Neuron (in vitro differentiated cells): ENCODE measurements at regions not wholly inside any gene's neighbourhood (a gene's known extent, or its start where the extent isn't known, plus 50 kb on each side); places are given as distances from the start of the nearest gene placed in this dataset.

Source experiments
- H2AFZ ChIP-seq: one replicate; pipeline ENCODE4 v1.6.1; 2013; ENCODE audit warnings: low read depth, mild to moderate bottlenecking, inconsistent platforms, low read length, moderate library complexity
- H3K27me3 ChIP-seq: one replicate; pipeline ENCODE4 v1.6.1; 2013; ENCODE audit warnings: low read length; ENCODE audit not compliant: insufficient read depth
- H3K36me3 ChIP-seq: one replicate; pipeline ENCODE4 v1.6.1; 2013; ENCODE audit warnings: low read length; ENCODE audit not compliant: insufficient read depth
- H3K4me1 ChIP-seq: one replicate; pipeline ENCODE4 v1.6.1; 2013; ENCODE audit warnings: low read length; ENCODE audit not compliant: insufficient read depth
- H3K4me3 ChIP-seq: 2 replicates; pipeline ENCODE4 v1.5.1; 2013; ENCODE audit warnings: mild to moderate bottlenecking, low read length, moderate library complexity
- H3K9me3 ChIP-seq: one replicate; pipeline ENCODE4 v1.6.1; 2013; ENCODE audit warnings: low read length

DNA sequence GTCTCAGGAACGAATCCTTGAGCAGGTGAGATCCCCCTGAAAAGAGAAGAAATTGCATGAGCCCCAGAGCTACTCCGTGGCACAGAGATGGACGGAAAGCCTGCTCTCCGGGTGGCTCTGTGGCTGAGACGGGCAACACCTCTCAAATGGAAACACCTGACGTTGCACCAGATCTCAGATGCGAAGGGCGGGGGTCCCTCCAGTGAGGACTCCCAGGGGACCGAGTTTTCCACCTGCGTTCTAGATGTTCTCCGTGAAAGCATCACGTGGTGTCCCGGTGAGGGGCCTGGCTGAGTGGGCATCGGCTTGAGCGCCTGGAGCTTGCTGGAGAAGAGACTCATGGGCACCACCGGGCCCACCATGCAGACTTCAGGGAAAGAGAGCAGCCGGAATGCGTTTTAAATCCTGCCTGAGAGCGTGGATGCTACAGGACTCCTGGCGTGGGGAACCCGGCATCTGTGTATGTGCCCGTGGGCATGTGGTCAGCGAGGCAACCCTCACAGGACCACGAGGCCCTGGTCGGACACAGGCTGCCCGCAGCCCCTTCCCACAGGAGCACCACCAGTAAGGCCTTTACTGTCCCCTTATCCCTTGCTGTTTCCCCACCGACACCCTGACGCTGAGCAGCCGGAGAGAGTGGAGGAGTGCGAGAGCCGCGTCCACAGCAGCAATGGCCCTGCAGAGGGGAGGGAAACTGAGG, 378.4 kb upstream of the IRX4 start:
- Histone ChIP-seq H3K4me1 (no peaks in the 10 kb centered on the region), H2AFZ (no peak overlapping the region), H3K36me3 (no peaks in the 10 kb centered on the region), H3K9me3 (no peaks in the 10 kb centered on the region), H3K27me3 (no peaks in the 10 kb centered on the region), H3K4me3 (no peak overlapping the region)

GRCh38 chr5:2260211-2261003, 377.7 kb upstream of the IRX4 start:
- no peaks in the 10 kb centered on the region for H3K27me3 ChIP-seq
- H3K4me1 ChIP-seq = no peaks in the 10 kb centered on the region
- H3K9me3 ChIP-seq = no peaks in the 10 kb centered on the region

DNA sequence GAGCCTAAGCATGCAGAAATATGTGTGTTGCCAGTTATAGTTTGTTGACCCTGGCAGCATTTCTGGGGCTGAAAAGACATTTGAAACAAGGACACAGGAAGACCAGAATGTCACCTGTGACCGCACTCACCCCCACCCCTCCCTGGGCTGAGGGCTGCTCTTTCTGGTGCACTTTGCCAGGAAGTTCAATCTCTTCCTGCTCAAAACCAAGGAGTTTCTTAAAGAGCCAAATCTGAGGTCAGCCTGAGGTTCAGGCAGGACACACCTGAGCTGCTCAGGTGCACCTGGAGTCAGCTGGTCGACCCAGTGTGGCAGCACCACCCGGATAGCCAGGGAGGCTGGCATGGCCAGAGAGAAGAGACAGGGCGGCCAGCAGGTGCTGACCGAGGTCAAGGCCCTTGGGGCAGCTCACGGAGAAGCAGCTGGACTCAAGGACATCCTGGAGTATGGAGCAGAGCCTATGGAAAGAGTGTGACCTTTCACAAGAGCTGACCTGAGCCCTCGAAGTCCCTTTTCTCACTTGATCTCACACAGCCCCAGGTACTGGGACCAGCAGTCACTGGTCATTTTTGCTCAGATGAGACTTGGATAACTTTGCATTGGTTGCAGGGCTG, 376.9 kb upstream of the IRX4 start:
- Histone ChIP-seq H3K36me3 (no peaks in the 10 kb centered on the region), H3K9me3 (no peaks in the 10 kb centered on the region), H3K27me3 (no peaks in the 10 kb centered on the region), H3K4me1 (peaks cover 7% of the 10 kb centered on the region), H3K4me3 (no peak overlapping the region), H2AFZ (no peak overlapping the region)

More at GRCh38 chr5:2260211-2261003, 377.7 kb upstream of the IRX4 start:
- no peaks in the 10 kb centered on the region for H3K36me3 ChIP-seq
- no peak overlapping the region for H3K4me3 ChIP-seq
- no peak overlapping the region for H2AFZ ChIP-seq

DNA sequence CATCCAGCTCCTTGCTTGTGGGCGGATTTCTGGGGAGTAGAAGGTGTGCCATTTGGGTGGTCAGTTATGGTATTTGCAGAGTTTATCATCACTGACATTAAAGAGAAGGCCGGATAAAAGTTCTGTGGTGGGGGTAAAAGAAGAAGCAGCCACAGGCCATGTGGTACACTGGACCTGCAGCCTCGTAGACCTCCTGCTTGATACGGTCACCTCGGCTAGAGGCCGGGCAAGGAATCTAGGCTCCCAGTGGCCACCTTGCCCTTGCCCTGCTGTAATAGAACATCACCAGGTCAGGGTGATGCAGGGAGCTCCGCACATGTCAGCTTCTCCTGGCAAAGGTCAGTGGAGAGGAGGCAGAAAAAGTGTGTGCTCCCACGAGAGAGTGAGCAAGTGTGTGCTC, 376.1 kb upstream of the IRX4 start:
- H3K27me3 ChIP-seq = no peaks in the 10 kb centered on the region
- no peaks in the 10 kb centered on the region for H3K36me3 ChIP-seq
- no peak overlapping the region for H3K4me3 ChIP-seq
- H3K4me1 ChIP-seq = peaks cover 9% of the 10 kb centered on the region
- H2AFZ ChIP-seq = no peak overlapping the region
- H3K9me3 ChIP-seq = no peaks in the 10 kb centered on the region

DNA sequence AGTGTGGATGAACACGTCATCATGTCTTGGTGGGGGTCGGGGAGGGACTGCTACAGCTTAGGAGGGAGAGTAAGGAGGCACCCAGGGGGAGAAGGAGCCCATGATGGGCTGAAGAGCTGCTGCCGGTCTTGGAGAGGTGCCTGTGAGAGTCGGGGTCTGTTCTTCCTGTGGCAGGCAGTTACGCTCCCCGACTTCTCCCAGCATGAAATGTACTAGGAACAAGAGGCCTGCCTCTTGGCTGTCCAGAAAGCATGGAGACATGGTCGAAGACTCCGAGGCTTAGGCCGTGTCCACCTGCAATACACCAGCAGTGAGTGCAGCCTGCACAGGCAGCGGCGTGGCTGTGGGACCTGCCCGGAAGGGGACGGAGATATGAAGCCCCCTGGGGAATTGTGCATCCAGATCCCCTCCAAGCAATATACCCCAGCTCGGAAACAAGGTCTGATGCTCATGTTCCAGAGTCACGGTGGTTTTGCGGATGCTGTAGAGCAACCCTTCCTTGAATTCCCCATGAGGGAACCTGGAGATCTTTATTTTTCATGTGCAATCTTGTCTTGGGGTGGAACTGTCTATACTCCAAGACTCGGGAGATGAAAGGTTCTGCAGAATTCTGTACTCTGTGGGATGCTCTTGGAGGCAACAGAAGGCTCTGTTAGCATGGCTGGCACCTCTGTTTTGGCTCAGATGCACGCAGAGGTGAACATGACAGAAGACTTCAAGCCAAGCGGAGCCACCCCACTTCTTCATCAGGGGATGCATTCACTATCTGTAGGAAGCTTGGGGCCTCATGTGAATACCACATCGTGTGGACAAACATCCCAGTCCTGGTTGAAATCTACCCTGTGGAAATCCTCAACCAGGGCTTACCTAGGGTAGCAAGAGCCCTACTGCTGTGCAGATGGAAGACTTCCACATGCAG, 374.9 kb upstream of the IRX4 start:
- no peaks in the 10 kb centered on the region for H3K36me3 ChIP-seq
- peaks cover 19% of the 10 kb centered on the region for H3K4me1 ChIP-seq
- no peaks in the 10 kb centered on the region for H3K27me3 ChIP-seq
- H3K9me3 ChIP-seq = no peaks in the 10 kb centered on the region
- H3K4me3 ChIP-seq = no peak overlapping the region
- no peak overlapping the region for H2AFZ ChIP-seq

DNA sequence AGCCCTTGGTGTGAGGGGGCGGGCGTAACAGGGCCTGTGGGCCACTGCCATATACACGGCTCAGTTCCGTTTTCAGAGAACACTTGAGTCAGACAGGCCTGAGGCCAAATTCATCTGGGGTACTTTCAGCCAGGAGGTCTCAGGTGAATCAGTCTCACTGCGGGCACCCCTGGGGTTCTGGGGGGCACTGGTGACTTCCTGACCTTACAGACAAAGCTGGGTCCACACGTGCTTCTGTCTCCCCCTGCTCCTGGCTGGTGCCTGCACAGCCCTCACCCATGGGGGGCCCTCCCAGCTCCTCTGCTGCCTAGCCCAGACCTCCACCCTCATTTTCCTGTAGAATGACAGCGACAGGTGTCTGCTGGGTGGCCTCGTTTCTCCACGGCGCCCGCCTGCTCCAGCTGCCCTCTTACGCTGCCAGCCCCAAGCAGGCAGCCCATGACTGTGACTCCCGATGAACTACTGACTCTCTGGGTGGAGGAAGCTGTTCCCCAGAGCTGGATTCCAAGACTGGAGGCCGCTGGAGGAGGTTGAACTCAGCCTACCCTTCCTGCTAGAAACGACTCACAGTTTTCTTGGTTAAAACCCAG, 374.1 kb upstream of the IRX4 start:
- Histone ChIP-seq H3K9me3 (no peaks in the 10 kb centered on the region), H3K36me3 (no peaks in the 10 kb centered on the region), H2AFZ (no peak overlapping the region), H3K4me3 (no peak overlapping the region), H3K27me3 (no peaks in the 10 kb centered on the region), H3K4me1 (peaks cover 19% of the 10 kb centered on the region)

GRCh38 chr5:2255915-2256690, 373.4 kb upstream of the IRX4 start:
- Histone ChIP-seq H2AFZ (no peak overlapping the region), H3K4me3 (no peak overlapping the region), H3K36me3 (no peaks in the 10 kb centered on the region), H3K27me3 (no peaks in the 10 kb centered on the region), H3K4me1 (peaks cover 19% of the 10 kb centered on the region), H3K9me3 (no peaks in the 10 kb centered on the region)

- Histone ChIP-seq H3K36me3 (no peaks in the 10 kb centered on the region), H2AFZ (no peak overlapping the region), H3K27me3 (no peaks in the 10 kb centered on the region), H3K9me3 (no peaks in the 10 kb centered on the region), H3K4me1 (peaks cover 19% of the 10 kb centered on the region), H3K4me3 (no peak overlapping the region)
Observed at GRCh38 chr5:2254880-2255750, 372.4 kb upstream of the IRX4 start.

GRCh38 chr5:2254406-2254805, 371.7 kb upstream of the IRX4 start:
- H3K4me3 ChIP-seq = no peak overlapping the region
- no peaks in the 10 kb centered on the region for H3K27me3 ChIP-seq
- no peak overlapping the region for H2AFZ ChIP-seq
- peaks cover 19% of the 10 kb centered on the region for H3K4me1 ChIP-seq
- H3K36me3 ChIP-seq = no peaks in the 10 kb centered on the region
- no peaks in the 10 kb centered on the region for H3K9me3 ChIP-seq

DNA sequence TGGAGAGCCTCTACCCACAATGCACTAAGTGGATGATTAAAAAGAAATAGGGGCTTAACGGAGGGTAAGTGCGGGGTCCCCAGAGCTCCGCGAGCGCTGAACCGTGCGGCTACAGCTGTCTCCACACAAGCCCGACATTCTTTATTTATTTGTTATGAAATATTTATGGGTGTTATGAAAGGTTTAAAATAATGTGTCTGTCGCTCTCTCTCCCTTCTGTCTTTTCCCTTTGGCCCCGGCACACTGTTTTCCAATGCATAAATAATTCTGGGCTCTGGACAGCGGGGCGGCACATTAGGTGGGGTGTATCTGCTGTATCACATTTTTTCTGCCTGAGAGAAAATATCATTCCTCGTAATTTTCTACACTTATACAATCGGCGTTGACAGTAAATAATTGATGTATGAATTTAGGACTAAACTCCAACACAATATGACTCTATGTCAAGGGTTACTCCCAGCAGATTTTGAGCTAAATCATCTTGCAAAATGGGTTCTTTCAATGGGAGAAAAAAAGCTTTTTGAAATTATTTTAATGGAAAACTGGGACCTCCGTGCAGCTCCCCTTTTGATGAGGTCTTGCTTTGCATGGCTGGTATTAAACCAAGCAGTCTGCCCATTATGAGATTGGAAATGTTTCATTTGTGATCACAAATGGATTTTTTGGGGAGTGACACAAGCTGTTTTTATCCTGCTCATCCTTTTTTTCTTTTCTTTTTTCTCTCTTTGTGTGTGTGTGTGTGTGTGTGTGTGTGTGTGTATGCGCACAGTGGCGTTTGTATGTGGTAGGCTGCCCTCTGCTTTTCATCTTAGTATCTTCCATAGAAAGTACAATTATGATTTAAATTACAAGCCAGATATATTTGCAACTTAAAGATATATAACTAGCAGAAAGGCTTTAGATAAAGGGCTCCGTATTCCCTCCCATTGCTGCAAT, 370.6 kb upstream of the IRX4 start:
- Histone ChIP-seq H3K27me3 (no peaks in the 10 kb centered on the region), H3K36me3 (no peaks in the 10 kb centered on the region), H3K4me1 (peaks cover 19% of the 10 kb centered on the region), H3K9me3 (no peaks in the 10 kb centered on the region), H2AFZ (peak overlapping the region; percentile 3), H3K4me3 (no peak overlapping the region)
